ENCODE measurements at regions not wholly inside any gene's neighbourhood (a gene's known extent, or its start where the extent isn't known, plus 50 kb on each side); places are given as distances from the start of the nearest gene placed in this dataset.

GRCh38 chr4:116361790-116362189 lies 723.6 kb downstream of the TRAM1L1 start:
- TF ChIP-seq CTCF (IDR thresholded peaks at IDR 0.05; ENCODE audit: control extremely low read depth, extremely low read depth, low read depth, missing control alignments): no peak
- POLR2A ChIA-PET: no interaction called here
- CTCF ChIA-PET: interaction anchor here (1.3 kb wide), 1 partner anchor 86 kb away, joined by 3 read pairs; no protein-coding TSS in a partner anchor
- no peak for DNase-seq (ENCODE audit: extremely low spot score)

GRCh38 chr4:116358633-116359222 lies 726.6 kb downstream of the TRAM1L1 start:
- CTCF ChIA-PET: interaction anchor here (0.9 to 2.4 kb wide), 20 partner anchors 8 to 1912 kb away, joined by 3 to 12 read pairs (median 4); no protein-coding TSS in a partner anchor
- DNase-seq (ENCODE audit: extremely low spot score): peak; percentile 43

GRCh38 chr4:116357758-116358157 lies 727.6 kb downstream of the TRAM1L1 start:
- CTCF ChIA-PET: interaction anchor here (1.1 to 2.2 kb wide), 7 partner anchors 9 to 1866 kb away, joined by 3 to 10 read pairs (median 4); no protein-coding TSS in a partner anchor
- DNase-seq (ENCODE audit: extremely low spot score): no peak
- TF ChIP-seq CTCF (IDR thresholded peaks at IDR 0.05; ENCODE audit: control extremely low read depth, extremely low read depth, low read depth, missing control alignments): no peak

More at GRCh38 chr4:116358633-116359222, 726.6 kb downstream of the TRAM1L1 start:
- TF ChIP-seq CTCF (IDR thresholded peaks at IDR 0.05; ENCODE audit: control extremely low read depth, extremely low read depth, low read depth, missing control alignments): peak; percentile 79
- POLR2A ChIA-PET: no interaction called here

GRCh38 chr4:116346750-116347149 lies 738.6 kb downstream of the TRAM1L1 start:
- CTCF ChIA-PET: interaction anchor here (1.6 kb wide), 1 partner anchor 12 kb away, joined by 9 read pairs; no protein-coding TSS in a partner anchor
- TF ChIP-seq CTCF (IDR thresholded peaks at IDR 0.05; ENCODE audit: control extremely low read depth, extremely low read depth, low read depth, missing control alignments): no peak
- POLR2A ChIA-PET: no interaction called here
- DNase-seq (ENCODE audit: extremely low spot score): no peak

More at GRCh38 chr4:116357758-116358157, 727.6 kb downstream of the TRAM1L1 start:
- POLR2A ChIA-PET: no interaction called here

- ChIA-PET CTCF (no interaction called here), POLR2A (no interaction called here)
- no peak for DNase-seq (ENCODE audit: extremely low spot score)
- TF ChIP-seq CTCF (IDR thresholded peaks at IDR 0.05; ENCODE audit: control extremely low read depth, extremely low read depth, low read depth, missing control alignments): no peak
Observed at GRCh38 chr4:116343809-116344208, 741.6 kb downstream of the TRAM1L1 start.

GRCh38 chr4:116342143-116342542 lies 743.2 kb downstream of the TRAM1L1 start:
- no peak for TF ChIP-seq CTCF (IDR thresholded peaks at IDR 0.05; ENCODE audit: control extremely low read depth, extremely low read depth, low read depth, missing control alignments)
- DNase-seq (ENCODE audit: extremely low spot score): no peak
- CTCF ChIA-PET: no interaction called here
- POLR2A ChIA-PET: no interaction called here

All from GM10248 (cell line).